B cell (primary cell): ENCODE measurements at regions not wholly inside any gene's neighbourhood (a gene's known extent, or its start where the extent isn't known, plus 50 kb on each side); places are given as distances from the start of the nearest gene placed in this dataset.

Source experiments
- ATAC-seq: fragments of 200-7000 bp; cut with Tn5 transposase; one replicate; pipeline ENCODE4 v1.10.0; 2021; ENCODE audit warnings: low read depth, mild to moderate bottlenecking, moderate number of reproducible peaks, moderate library complexity
- CTCF ChIA-PET: fragments of 350-600 bp; sonication (Branson Sonifier 250); formaldehyde crosslinking; loops from one replicate; lab custom pipeline; 2021; ENCODE audit warnings: antibody characterized with exemption, inconsistent platforms; lab: Charles Lee
- POLR2A ChIA-PET: fragments of 350-600 bp; sonication (Branson Sonifier 250); formaldehyde crosslinking; loops from one replicate; lab custom pipeline; 2021; ENCODE audit warnings: antibody characterized with exemption; lab: Charles Lee
- DNase-seq: peaks from one replicate; pipeline ENCODE4 v3.0.0; 2013
- H2AFZ ChIP-seq: 2 replicates; pipeline ENCODE4 v1.6.1; 2012; ENCODE audit warnings: mild to moderate bottlenecking, low read depth, low read length; ENCODE audit not compliant: insufficient read depth, poor library complexity, severe bottlenecking
- H3K27ac ChIP-seq, 2 donors: 1 replicate in 1 of 2; 2 replicates in 1 of 2; pipeline ENCODE4 v1.5.1; 2012 to 2013; ENCODE audit warnings: low read length in 2 of 2, mild to moderate bottlenecking in 2 of 2, moderate library complexity in 1 of 2
- H3K27me3 ChIP-seq, 4 experiments: fragments of 200-600 bp in 1 of 4; sonication (generic) in 1 of 4; replicated peaks in 1 of 4; 1 replicate in 2 of 4; 2 replicates in 2 of 4; pipeline versions ENCODE4 v1.6.1 to v1.7.0; 2013 to 2016; ENCODE audit warnings: low read length in 3 of 4, mild to moderate bottlenecking in 2 of 4, mixed read lengths in 1 of 4, moderate library complexity in 1 of 4; ENCODE audit not compliant: insufficient read depth in 4 of 4, control insufficient read depth in 3 of 4; ENCODE audit errors: control extremely low read depth in 1 of 4
- H3K36me3 ChIP-seq, 2 experiments: replicated peaks in 1 of 2; 1 replicate in 1 of 2; 2 replicates in 1 of 2; pipeline versions ENCODE4 v1.6.1 to v1.7.1; 2013; ENCODE audit warnings: low read length in 1 of 2; ENCODE audit not compliant: insufficient read depth in 2 of 2, control insufficient read depth in 1 of 2; ENCODE audit errors: control extremely low read depth in 1 of 2, extremely low read depth in 1 of 2
- H3K4me1 ChIP-seq, 2 donors: fragments of 200-600 bp in 1 of 2; sonication (generic) in 1 of 2; 1 replicate in 1 of 2; 2 replicates in 1 of 2; pipeline versions ENCODE4 v1.5.1 to v1.6.1; 2013 to 2017; ENCODE audit warnings: low read length in 2 of 2; ENCODE audit not compliant: control insufficient read depth in 2 of 2, insufficient read depth in 2 of 2
- H3K4me2 ChIP-seq: replicated peaks from 2 replicates; pipeline ENCODE3; 2012; ENCODE audit warnings: mild to moderate bottlenecking, low read depth, low read length; ENCODE audit not compliant: poor library complexity, severe bottlenecking
- H3K4me3 ChIP-seq, 5 experiments: fragments of 200-600 bp in 1 of 5; sonication (generic) in 1 of 5; 1 replicate in 3 of 5; 2 replicates in 2 of 5; pipeline versions ENCODE4 v1.5.1 to v1.7.0; 2011 to 2016; ENCODE audit warnings: low read length in 4 of 5, mild to moderate bottlenecking in 4 of 5, low read depth in 2 of 5, control low read depth in 1 of 5, moderate library complexity in 1 of 5; ENCODE audit not compliant: insufficient read depth in 1 of 5; ENCODE audit errors: control extremely low read depth in 1 of 5, extremely low read depth in 1 of 5
- H3K79me2 ChIP-seq: fragments of 200-600 bp; sonication (generic); one replicate; pipeline ENCODE4 v1.6.0; 2016; ENCODE audit warnings: low read length; ENCODE audit not compliant: control insufficient read depth, insufficient read depth
- H3K9ac ChIP-seq: fragments of 200-600 bp; sonication (generic); 2 replicates; pipeline ENCODE4 v1.6.1; 2017; ENCODE audit warnings: mild to moderate bottlenecking, low read length, moderate library complexity
- H3K9me3 ChIP-seq, 3 donors: one replicate each; pipeline versions ENCODE4 v1.6.1 to v1.7.1; 2013; ENCODE audit warnings: low read length in 2 of 3; ENCODE audit not compliant: control insufficient read depth in 2 of 3, insufficient read depth in 1 of 3; ENCODE audit errors: control extremely low read depth in 1 of 3
- H4K20me1 ChIP-seq: 2 replicates; pipeline ENCODE4 v1.6.0; 2012; ENCODE audit warnings: mild to moderate bottlenecking, low read length; ENCODE audit not compliant: insufficient read depth, control insufficient read depth, poor library complexity, severe bottlenecking
- H3K27ac Mint-ChIP-seq: one replicate; pipeline ENCODE4 v1.8.0; 2021; ENCODE audit warnings: mixed read lengths
- H3K27me3 Mint-ChIP-seq: one replicate; pipeline ENCODE4 v1.8.0; 2021; ENCODE audit warnings: mixed read lengths
- H3K4me1 Mint-ChIP-seq: one replicate; pipeline ENCODE4 v1.8.0; 2021; ENCODE audit warnings: mixed read lengths
- H3K4me3 Mint-ChIP-seq: one replicate; pipeline ENCODE4 v1.8.0; 2021; ENCODE audit warnings: mixed read lengths
- H3K9me3 Mint-ChIP-seq: one replicate; pipeline ENCODE4 v1.8.0; 2022; ENCODE audit warnings: mixed read lengths; ENCODE audit not compliant: insufficient read depth
- CTCF ChIP-seq: fragments of 200-600 bp; IDR thresholded peaks from one replicate; pipeline ENCODE4 v1.8.0; 2022; ENCODE audit warnings: antibody characterized with exemption, mild to moderate bottlenecking
- EZH2 ChIP-seq: IDR thresholded peaks from 2 replicates; pipeline ENCODE4 v1.6.1; 2012; ENCODE audit warnings: borderline replicate concordance, low read depth, mild to moderate bottlenecking, moderate library complexity, low read length; ENCODE audit not compliant: insufficient read depth, poor library complexity, severe bottlenecking
- WGBS: methylation state at CpG from one replicate; pipeline ENCODE4 v1.1.5; 2013; ENCODE audit warnings: missing lambda C conversion rate; ENCODE audit not compliant: insufficient coverage; 5-methylcytosine and 5-hydroxymethylcytosine counted together
- intact Hi-C: fragments of 100-400 bp; cut with micrococcal nuclease; formaldehyde crosslinking; loops from one replicate; pipeline ENCODE4 v1.10.0; 2022

- no peaks in the 10 kb centered on the region for H3K79me2 ChIP-seq
- H3K36me3 ChIP-seq, result no peaks in the 10 kb centered on the region
- no peak overlapping the region for H3K4me2 ChIP-seq
- peaks cover 0 to 24% of the 10 kb centered on the region in 2 donors for H3K4me1 ChIP-seq
- POLR2A ChIA-PET, result interaction anchor here (0.7 kb wide), 1 partner anchor 93 kb away, joined by 3 read pairs; no protein-coding TSS in a partner anchor
- peaks cover 29% of the 10 kb centered on the region for H3K4me1 Mint-ChIP-seq
- no peaks in the 10 kb centered on the region for H3K9me3 Mint-ChIP-seq
- no peaks in the 10 kb centered on the region for H4K20me1 ChIP-seq
- CTCF ChIA-PET, result no interaction called here
- H3K4me3 ChIP-seq, result no peak overlapping the region
- DNase-seq (no peak), ATAC-seq (no peak)
- no peak overlapping the region for H2AFZ ChIP-seq
- intact Hi-C loops, result no loop called here
- WGBS, result 100% methylated on average over 1 of the region's 5 CpGs
- H3K27me3 Mint-ChIP-seq, result no peaks in the 10 kb centered on the region
- no peak overlapping the region for H3K9ac ChIP-seq
- peaks cover 0 to 7% (median 0%) of the 10 kb centered on the region in 3 donors for H3K9me3 ChIP-seq
- H3K27me3 ChIP-seq, result no peaks in the 10 kb centered on the region
- no peak overlapping the region for H3K27ac Mint-ChIP-seq
- H3K4me3 Mint-ChIP-seq, result no peak overlapping the region
- H3K27ac ChIP-seq, result no peak overlapping the region
- TF ChIP-seq EZH2 (no peak), CTCF (no peak)
Measured at GRCh38 chr17:72425794-72426168, 305.0 kb downstream of the SOX9 start.

- ChIA-PET POLR2A (interaction anchor here (0.7 kb wide), 1 partner anchor 93 kb away, joined by 3 read pairs; no protein-coding TSS in a partner anchor), CTCF (no interaction called here)
- no peaks in the 10 kb centered on the region for H3K79me2 ChIP-seq
- no peak overlapping the region for H2AFZ ChIP-seq
- H3K9ac ChIP-seq, result no peak overlapping the region
- H3K4me1 Mint-ChIP-seq, result peaks cover 25% of the 10 kb centered on the region
- intact Hi-C loops, result no loop called here
- no peaks in the 10 kb centered on the region for H3K36me3 ChIP-seq
- no peaks in the 10 kb centered on the region for H3K9me3 Mint-ChIP-seq
- no peak overlapping the region for H3K4me2 ChIP-seq
- no peaks in the 10 kb centered on the region for H3K27me3 ChIP-seq
- H3K4me3 Mint-ChIP-seq, result no peak overlapping the region
- DNase-seq, result no peak
- TF ChIP-seq CTCF (no peak), EZH2 (no peak)
- H3K27me3 Mint-ChIP-seq, result no peaks in the 10 kb centered on the region
- 98% methylated on average over 4 of the region's 4 CpGs for WGBS
- peaks cover 0 to 7% (median 0%) of the 10 kb centered on the region in 3 donors for H3K9me3 ChIP-seq
- H4K20me1 ChIP-seq, result no peaks in the 10 kb centered on the region
- no peak for ATAC-seq
- H3K27ac ChIP-seq, result no peak overlapping the region
- no peak overlapping the region for H3K27ac Mint-ChIP-seq
- no peak overlapping the region for H3K4me3 ChIP-seq
- H3K4me1 ChIP-seq, result peaks cover 0 to 19% of the 10 kb centered on the region in 2 donors
Measured at GRCh38 chr17:72426321-72426720, 305.5 kb downstream of the SOX9 start.
